Renal cortical epithelial cell (primary cell): ENCODE measurements at regions not wholly inside any gene's neighbourhood (a gene's known extent, or its start where the extent isn't known, plus 50 kb on each side); places are given as distances from the start of the nearest gene placed in this dataset.
A peak's percentile ranks its signal among the peaks of the same experiment; 100 is the strongest.

Experiments
- DNase-seq: peaks from one replicate; pipeline ENCODE4 v3.0.0-alpha.2; 2011; ENCODE audit warnings: low read depth

GRCh38 chr9:14467675-14468374, 153.9 kb upstream of the NFIB start:
- no peak for DNase-seq

- DNase-seq = no peak
These were observed 152.9 kb upstream of the NFIB start for GRCh38 chr9:14466828-14467227.

- DNase-seq = no peak
These were observed 152.5 kb upstream of the NFIB start for GRCh38 chr9:14466429-14466818.

GRCh38 chr9:14462950-14463349, 149.0 kb upstream of the NFIB start:
- no peak for DNase-seq

DNA sequence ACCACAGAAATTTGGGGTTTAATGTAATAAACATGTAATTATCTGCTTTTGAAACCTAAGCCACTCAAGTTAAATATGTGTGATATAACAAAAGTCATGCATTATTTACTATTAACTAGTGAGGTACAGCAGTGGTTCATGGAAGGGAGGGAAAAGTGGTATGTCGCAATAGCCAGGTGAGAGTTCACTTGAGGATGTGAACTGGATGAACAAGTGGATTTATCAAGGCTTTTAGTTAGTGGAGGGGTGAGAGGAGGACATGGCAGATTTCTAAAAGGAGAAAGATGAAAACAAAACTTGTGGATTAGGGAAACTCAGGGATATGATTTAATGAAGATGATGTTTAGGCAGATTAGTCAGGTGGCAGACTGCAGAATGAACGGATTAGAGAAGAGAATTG, 141.3 kb upstream of the NFIB start:
- DNase-seq = peak; percentile 60

DNA sequence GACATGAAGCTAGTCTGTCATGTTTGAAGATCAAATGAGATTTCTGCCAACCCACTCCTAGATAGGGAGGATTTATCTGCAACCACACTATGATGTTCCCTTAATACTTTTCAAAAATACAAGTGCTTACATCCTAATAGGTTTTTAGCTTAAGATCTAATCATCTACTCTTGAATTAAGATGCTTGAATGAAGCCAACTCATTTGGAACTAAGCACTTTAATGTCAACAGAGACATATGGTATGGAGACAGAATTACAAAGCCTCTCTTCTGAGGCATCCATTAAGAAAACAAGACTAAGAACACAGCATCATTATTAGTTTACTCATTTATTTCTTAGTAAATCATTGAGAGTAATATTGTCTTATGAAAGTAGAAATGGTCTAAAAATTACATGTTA, 139.3 kb upstream of the NFIB start:
- DNase-seq = no peak

GRCh38 chr9:14452539-14452938, 138.6 kb upstream of the NFIB start:
- DNase-seq = no peak

GRCh38 chr9:14451949-14452348, 138.0 kb upstream of the NFIB start:
- DNase-seq = no peak

DNA sequence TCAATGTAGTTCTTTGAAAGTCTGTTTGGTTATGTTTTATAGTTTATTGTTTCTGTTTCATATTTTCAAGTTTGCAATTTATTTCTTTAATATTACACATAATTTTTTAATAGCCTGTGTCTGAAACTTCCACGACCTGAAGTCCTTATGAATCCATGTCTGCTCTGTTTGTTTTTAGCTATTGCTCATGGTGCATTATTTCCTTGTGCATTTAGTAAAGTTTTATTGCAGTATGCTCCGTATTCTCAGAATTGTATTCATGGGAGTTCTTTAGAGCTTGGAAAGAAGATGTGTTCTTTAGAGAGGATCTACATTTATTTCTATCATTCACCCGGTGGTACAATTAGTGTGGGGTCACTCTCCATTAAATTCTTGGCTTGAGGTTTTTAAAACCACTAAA, 133.2 kb upstream of the NFIB start:
- DNase-seq = no peak

- DNase-seq = no peak
These were observed 132.0 kb upstream of the NFIB start for GRCh38 chr9:14445946-14446345.

DNA sequence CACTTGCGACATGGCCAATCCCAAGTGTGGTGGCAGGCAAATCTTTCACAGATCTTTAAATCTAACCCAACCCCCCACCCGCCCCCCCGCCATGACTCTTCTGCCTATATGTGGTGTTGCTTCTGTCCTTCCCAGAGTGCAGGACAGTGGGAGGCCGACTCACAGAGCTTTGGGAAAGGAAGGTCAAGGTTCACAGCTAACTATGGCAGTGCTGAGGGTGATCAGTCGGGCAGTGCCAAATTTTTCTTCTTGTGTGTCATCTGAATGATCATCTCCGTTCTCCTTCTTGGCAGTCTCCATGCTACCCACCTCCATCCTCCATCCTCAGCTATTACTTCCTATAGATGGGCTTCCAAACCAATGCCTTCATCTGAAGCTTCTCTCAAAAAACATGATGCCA, 129.0 kb upstream of the NFIB start:
- DNase-seq = no peak

- DNase-seq = no peak
These were observed 128.2 kb upstream of the NFIB start for GRCh38 chr9:14441976-14442651.

- no peak for DNase-seq
These were observed 127.2 kb upstream of the NFIB start for GRCh38 chr9:14441115-14441514.

GRCh38 chr9:14440062-14440461, 126.1 kb upstream of the NFIB start:
- no peak for DNase-seq

DNA sequence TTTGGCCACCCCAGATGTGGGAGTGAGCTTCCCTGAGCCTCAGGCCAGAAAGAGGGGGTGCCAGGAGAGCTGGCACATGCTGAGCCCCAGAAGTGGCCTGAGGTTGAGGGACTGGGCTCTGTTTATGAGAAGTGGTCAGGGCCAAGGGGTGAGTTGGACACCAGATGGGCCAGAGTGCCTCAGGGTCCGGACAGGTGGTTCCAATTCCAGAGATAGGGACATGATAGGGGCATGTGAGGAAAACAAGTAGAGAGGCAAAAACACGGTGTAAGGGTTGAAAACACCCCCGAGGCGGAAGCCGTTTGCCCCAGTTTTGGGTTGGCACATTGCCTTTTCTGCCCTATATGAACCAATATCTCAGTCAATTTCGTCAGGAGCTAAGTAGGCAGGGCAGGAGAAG, 125.6 kb upstream of the NFIB start:
- DNase-seq = no peak

DNA sequence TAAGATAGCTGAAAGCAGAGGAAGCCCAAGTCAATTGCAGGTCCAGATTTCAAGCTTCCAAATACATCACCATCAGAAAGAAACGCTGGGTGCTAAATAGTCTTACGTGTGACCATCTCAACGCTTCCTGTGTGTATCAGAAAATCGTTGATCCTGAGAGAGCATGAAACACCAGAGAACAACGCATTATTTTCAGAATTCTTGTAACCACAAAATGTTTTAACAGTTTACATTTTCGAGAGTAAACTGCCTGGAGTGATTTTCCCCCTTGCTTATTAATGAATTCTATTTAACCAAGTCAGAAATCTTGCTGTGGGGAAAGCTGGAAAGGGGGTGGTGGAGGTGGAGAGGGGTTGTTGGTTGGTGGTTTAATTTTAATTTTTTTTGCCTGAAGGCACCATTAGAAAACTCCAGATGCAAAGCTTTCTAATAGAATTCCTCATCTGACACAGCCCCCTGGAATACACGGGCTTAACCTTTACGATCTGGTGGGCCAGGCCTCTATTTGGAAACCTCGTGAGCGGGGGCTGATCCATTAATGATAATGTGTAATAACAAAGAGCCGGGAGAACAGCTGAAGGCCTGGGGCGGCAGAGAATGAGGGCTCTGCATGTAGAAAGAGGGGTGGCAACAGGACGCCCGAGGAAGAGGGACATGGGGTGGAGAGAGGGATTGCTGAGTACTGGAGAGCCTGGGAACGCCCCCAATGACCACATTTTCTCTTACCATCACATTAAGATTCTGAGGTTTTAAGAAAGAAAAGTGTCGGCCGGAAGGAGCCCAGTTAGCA, 124.5 kb upstream of the NFIB start:
- peak; percentile 87 for DNase-seq

- peak; percentile 52 for DNase-seq
These were observed 123.7 kb upstream of the NFIB start for GRCh38 chr9:14437354-14438231.

- no peak for DNase-seq
These were observed 121.9 kb upstream of the NFIB start for GRCh38 chr9:14435871-14436270.

DNA sequence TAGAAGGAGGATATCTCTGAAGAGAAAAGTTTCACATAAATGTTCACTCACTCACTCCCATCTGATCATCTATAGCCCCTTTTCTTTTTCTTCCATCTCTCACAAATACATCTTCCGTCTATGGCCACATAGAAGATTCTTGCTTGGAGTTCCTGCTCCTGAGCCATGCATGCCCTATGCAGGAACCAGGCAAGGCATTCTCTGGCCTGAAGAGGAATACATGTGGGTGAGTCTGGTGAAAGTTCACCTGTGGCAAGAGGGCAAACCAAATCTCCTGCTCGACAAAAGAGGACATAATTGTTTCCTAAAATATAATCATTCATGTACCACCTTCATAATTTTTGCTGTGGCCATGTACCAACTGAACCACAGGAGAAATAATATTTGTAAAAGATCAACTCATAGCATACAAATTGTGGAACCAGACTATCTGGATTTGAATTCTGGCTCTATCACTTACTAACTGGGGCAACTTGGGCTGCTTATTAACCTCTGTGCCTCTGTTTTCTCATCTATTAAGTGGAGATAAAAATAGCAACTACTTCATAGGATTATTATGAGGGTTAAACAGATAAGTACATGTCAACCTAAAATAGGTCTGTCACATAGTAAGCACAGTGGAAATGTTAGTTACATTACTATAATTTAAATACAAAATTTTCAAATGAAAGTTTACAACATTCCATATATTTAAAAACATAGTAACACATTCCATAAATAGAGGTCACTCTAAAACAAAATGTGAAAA, 121.2 kb upstream of the NFIB start:
- DNase-seq = no peak

DNA sequence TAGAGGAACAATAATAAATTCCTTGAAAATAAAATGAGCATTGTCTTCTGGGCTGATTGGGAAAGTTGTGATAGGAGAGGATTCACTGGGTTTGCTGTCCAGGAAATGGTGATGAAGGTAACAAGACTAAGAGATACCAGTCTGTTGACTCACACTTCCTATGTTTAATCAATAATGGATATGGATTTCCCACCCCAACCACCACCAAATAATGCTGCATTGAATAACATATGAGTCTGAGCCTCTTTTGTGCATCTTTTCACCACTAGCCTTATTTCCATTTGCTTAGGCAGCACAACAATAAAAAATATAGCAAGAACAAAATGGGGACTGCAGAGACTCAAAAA, 120.2 kb upstream of the NFIB start:
- no peak for DNase-seq
